ENCODE measurements at regions not wholly inside any gene's neighbourhood (a gene's known extent, or its start where the extent isn't known, plus 50 kb on each side); places are given as distances from the start of the nearest gene placed in this dataset.
"Not testable (repeated sequence)": the region's sequence is repeated elsewhere in the genome, so short reads cannot be mapped to it uniquely, and the experiment has no call there.

DNA sequence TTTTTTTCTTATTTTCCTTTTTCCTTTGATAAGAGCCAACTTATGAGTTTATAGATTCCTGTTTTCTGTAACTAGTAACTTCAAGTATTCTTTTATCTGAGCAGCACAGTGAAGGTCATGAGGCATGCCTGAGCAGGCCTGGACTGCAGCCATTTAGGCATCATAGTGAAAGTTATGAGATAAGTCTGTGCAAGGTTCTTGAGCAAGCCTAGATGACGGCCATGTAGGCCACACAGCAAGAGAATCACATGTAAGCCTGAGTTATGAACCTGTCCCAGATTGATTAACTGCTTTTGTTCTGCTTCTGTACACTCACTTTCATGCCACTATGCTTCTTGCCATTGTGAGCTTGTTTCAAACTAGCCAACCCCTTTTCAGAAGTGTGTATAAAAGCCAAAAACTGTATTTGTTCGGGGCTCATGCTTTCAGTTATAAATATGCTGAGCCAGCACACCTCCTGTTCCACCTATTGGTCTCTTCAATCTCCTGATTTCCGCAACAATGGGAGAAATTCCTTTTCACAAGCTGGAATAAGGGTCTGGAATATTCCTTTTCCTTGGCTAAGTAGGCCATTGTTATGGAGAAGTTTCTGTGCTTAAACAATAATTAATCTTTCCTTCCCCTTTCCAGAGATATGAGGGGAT, 745.7 kb downstream of the FAM181B start:
- no peak for DNase-seq (ENCODE audit: low read depth in 3 of 3)

DNA sequence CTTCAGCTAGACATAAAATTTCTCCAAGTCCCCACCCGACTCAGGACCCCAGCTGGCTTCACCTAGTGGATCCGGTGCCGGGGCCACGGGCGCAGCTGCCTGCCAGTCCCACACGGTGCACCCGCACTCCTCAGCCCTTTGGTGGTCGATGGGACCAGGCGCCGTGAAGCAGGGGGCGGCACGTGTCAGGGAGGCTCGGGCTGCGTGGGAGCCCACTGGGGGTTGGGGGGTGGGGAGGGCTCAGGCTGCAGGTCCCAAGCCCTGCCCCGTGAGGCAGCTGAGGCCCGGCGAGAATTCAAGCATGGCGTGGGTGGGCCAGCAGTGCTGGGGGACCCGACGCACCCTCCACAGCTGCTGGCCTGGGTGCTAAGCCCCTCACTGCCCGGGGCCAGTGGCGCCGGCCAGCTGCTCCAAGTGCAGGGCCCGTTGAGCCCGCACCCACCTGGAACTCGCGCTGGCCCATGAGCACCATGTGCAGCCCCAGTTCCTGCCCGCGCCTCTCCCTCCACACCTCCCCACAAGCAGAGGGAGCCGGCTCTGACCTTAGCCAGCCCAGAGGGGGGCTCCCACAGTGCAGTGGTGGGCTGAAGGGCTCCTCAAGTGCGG, 747.0 kb downstream of the FAM181B start:
- DNase-seq (ENCODE audit: low read depth in 3 of 3): no peak

DNA sequence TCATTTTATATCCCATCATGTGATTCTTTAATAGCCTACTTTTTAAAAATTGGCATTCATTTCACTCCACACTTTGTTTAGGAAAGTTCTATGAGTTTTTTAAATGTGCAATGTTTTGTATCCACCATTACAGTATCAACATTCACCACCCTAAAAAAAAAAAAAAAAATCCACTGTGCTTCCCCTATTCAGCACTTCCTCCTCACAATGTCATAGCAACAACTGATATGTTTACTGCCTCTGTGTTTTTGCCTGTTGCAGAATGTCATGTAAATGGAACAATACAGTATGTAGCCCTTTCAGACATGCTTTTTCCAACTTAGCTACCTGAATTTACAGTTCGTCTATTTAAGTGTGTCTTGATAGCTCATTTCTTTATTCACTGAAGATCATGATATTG, 754.2 kb downstream of the FAM181B start:
- DNase-seq (ENCODE audit: low read depth in 3 of 3): no peak

DNA sequence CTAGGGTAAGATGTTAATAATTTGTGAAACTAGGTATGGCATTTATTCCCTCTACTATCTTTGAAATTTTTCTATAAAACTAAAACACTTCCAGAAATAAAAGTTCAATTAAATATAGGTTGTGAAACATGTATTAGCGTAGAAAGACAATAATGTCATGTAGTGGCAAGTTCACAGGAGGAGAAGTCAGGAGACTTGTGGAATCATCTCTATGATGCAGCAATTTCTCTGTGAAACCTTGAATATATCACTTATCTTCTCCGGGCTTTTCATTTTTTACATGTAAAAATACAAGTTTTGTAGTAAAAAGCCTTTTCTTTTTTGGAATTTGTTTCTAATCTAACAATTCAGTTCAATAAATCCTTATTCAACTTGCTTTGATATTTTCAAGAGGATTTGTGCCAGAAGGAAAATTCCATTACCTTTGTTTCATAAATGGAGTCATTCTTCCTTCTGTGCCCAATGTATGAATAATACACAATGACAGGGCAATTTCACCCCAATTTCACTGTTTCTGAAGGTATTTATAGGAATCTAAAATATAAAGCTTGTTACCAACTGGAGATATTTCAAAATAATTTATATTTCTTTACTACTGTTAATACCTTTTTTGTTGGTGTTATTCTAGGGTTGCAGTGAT, 758.3 kb downstream of the FAM181B start:
- DNase-seq (ENCODE audit: low read depth in 3 of 3): no peak

DNA sequence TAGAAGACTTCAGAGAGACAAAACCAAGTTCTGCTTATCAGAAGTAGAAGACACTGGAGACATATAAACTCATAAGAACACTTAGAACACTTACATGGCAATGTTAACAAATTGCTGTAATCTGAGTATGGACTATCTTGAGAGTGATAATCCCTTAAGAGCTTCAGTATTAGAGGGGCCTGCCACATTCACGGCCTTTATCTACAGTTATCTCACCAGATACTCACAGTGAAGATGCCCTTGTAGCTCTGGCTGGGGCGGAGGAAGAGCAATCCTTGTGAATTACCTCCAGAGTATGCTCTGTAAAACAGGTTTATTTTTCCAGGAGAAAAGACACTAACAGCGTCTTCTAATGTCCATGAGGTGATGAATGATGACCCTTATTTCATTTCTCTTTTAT, 762.8 kb downstream of the FAM181B start:
- DNase-seq (ENCODE audit: low read depth in 3 of 3): no peak

DNA sequence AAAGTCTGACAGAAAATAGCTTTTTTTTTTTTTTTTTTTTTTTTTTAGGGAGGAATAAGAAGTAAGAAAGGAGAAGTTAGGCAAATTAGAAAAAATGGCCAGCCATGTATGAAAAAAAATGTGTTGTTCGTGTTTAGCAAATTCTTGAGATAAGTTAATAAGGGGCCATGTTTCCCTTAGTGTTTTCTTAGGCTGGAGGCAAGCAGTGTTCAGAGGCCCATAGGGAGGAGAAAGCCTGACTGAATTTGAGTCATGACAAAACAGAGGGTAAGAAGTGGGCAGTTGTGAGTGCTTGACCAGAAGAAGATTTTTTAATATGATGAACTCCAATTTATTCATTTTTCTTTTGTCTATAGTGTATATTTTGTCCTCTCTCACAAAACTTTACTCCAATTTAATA, 766.4 kb downstream of the FAM181B start:
- DNase-seq (ENCODE audit: low read depth in 3 of 3): no peak

DNA sequence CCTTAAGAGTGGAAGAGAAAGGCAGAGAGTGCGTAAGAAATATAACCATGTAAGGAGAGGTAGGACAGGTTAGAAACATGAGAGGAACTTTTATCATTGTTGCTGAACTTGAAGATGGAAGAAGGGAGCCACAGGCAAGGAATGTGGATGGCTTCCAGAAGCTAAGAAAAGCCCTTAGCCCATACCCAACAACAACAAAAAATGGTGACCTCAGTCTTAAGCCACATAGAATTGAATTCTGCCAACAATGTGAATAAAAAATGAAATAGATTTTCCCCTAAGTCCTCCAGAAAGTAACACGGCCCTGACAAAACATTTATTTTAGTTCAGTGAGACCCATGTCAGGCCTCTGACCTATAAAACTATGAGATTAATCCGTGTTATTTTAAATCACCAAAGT, 767.3 kb downstream of the FAM181B start:
- no peak for DNase-seq (ENCODE audit: low read depth in 3 of 3)

DNA sequence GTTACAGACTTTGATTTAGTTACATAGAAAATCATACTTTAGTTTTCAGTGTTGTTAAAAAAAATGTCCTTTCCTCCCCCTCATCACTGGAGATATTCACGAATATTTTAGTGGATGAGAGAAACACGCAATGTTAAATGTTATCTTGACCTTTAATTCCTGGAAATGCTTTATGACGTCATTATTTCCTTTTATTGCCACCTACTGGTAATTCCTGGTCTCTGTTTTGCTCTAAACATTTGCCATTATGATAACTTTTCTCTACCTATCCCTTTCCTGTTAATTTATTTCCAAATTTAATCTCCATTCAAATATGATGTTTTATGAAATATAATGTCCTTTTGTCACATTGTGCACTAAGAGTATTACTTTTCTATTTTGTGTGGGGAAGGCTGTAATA, 770.6 kb downstream of the FAM181B start:
- no peak for DNase-seq (ENCODE audit: low read depth in 3 of 3)

DNA sequence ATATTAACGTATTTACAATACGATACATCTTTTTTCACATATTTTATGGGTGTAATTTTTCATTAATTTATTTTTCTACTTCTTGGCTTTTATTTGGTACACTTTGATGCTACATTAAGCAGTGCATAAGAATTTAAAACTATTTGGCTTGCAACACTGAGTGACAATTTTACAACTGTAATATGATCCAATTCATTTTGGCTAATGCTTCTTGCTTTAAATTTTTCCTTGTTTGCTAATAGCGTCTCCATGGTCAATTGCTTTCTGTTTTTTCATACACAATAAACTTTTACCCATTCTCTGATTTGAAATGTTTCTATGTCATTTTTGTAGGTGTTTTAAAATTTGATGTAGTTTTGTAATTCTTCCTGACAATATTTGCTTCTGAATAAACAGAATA, 773.2 kb downstream of the FAM181B start:
- no peak for DNase-seq (ENCODE audit: low read depth in 3 of 3)

DNA sequence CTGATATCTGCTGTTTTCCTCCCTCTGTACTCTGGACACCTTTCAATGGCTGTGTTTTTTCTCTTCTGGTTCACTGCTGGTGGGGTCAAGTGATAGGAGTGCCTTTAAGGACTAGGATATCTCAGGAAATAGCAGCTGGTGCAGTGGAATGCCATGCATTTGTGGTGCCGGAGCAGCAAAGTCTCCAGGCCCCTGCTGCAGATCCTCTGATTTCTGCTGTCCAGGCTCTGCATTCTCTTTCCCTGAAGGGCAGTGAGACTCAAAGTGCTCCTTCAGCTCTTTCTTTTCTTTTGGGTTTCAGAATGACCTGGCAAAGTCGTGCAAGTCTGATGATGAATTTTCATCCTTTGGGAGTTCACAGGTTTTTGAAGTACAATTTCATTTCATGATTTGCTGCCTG, 774.3 kb downstream of the FAM181B start:
- DNase-seq (ENCODE audit: low read depth in 3 of 3): no peak

DNA sequence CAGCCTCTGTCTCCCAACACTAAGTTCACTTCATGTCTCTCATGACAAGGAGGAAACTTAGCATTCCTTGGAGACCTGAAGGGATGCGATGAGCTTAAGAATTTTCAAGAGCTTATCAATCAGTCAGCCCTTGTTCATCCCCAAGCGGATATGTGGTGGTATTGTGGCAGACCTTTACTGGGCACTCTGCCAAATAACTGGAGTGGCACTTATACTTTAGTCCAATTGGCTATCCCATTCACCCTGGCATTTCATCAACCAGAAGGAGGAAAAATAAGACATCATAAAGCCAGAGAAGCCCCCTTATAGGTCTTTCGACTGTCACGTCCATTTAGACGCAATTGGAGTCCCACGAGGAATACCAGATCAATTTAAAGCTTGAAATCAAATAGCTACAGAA, 779.4 kb downstream of the FAM181B start:
- not testable (repeated sequence) for DNase-seq (ENCODE audit: low read depth in 3 of 3)

DNA sequence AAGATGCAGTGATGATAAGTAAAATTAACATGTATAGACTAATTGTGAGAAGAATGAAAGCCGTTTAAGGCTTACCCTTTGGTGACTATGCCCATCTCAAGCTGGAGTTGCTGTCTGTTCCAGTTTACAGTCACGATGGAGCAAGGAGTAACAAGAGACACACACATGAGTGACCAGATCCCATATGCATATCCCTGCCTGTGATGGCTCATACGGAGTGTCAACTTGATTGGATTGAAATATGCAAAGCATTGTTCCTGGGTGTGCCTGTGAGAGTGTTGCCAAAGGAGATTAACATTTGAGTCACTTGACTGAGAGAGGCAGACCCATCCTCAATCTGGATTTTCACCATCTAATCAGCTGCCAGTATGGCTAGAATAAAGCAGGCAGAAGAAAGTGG, 786.8 kb downstream of the FAM181B start:
- DNase-seq (ENCODE audit: low read depth in 3 of 3): no peak

DNA sequence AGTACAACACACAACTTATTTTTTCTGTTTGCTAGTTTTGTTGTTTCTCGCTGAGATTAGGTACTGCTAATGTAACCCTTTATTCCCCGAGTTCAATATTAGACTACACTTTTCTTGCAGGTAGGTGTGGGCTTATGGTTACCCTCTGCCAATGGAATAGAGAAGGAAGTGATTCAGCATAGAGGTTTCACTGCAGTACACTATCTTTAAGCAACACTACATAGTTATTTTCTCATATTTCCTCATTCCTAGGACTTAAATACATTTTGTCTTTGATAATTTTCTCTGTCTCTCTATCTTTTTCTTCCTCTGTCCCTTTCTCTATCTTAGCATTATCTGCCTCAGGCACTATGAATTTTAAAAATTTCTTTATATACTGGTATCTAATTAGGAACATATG, 791.0 kb downstream of the FAM181B start:
- DNase-seq (ENCODE audit: low read depth in 3 of 3): no peak

DNA sequence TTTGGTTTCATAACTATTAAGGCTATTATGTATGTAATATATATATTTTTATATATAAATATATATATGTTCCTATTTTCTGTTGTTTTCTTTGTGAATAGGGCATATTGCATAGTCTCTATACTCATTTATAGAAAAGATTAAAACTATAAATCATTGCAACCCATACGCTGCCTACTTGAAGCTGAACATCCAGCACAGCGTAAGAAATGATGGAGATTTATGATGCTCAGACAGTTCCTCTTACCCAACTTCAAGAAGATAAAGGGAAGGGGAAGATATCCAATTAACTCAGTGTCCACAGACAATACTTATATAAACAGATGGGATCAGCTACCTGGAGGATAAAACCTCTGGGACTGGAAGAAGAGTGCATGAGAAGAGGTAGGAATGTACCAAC, 791.7 kb downstream of the FAM181B start:
- DNase-seq (ENCODE audit: low read depth in 3 of 3): no peak

DNA sequence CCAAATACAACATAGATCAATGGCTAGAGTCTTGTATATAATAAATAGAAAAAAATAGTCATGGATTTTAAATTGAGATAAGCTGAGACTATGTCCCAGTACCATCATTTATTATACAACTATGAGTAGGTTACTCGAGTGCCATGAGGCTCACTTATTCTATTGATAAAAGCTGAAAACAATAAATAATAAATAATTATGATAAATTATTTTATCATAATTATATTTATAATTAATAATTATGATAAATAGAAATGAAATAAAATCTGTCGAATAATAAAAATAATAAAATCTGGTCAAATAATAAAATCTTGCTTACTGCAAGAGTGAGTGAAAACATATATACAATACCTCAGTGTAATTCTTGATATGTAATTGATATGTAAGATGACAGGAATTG, 801.4 kb downstream of the FAM181B start:
- DNase-seq (ENCODE audit: low read depth in 3 of 3): no peak

DNA sequence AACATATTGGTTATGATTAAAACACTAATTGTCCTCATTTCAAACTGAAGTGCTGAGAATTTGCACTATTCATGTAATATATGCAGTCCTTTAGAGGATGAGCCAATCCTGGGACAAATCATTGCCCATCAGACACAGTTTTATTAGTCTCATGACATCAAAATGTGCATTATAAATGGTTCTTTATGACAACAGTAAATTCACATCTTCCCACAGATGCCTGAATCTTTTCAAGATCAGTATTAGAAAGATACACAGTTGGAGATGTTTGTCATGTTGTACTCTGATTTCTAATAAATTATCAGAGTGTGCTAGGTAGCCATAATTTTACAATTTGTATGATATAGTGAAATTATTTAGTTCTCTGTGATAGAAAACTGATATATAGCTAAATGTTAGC, 813.5 kb downstream of the FAM181B start:
- DNase-seq (ENCODE audit: low read depth in 3 of 3): no peak

DNA sequence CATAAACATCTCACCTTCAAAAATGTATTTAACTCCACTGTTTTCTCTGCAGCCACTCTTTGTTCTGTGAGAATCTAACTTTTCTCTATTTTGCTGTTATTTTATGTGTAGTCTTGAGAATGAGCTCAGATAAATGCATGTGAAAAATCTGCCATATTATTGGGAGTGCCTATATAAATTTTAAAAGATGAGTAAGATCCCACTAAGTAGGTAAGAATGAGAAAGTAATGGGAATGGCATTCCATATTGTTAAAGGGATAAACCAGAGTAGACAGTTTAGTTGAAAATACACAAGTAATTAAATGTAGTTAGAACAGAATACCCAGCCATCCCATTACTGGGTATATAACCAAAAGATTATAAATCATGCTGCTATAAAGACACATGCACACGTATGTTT, 817.2 kb downstream of the FAM181B start:
- no peak for DNase-seq (ENCODE audit: low read depth in 3 of 3)

DNA sequence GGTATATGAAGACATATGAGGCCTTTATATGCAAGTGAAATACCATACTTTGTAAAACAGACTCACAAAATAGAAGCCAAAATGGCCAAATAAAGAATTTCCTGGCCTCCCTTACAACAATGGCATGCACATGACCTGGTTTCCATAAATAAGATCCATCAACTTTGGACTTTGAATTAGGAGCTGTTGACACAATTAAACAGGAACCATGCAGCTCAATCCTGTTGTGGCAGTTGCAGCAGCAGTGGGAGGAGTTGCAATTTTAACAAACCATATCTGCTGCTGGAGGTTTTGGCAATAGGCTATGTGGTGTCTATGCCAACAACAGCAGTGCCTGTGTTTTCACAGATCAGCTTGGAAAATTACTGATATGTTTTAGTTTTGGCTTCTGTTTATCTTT, 818.6 kb downstream of the FAM181B start:
- no peak for DNase-seq (ENCODE audit: low read depth in 3 of 3)

DNA sequence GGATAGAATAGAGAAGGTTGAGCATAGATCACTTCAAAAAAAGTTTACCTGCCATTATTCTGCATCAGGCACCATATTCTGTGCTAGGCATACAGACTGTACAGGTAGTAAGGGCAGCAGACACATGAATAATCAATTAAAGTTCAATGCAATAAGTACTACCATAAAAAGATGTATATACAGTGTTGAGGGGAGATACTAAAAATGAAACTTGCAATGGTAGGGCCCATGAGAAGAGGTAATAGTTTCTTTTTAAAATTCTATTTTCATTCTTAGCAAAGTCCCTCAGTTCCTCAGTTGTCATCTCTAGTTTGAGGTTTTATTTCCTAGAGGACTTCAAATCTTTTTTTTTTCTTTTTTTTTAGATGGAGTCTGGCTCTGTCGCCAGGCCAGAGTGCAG, 819.9 kb downstream of the FAM181B start:
- no peak for DNase-seq (ENCODE audit: low read depth in 3 of 3)

DNA sequence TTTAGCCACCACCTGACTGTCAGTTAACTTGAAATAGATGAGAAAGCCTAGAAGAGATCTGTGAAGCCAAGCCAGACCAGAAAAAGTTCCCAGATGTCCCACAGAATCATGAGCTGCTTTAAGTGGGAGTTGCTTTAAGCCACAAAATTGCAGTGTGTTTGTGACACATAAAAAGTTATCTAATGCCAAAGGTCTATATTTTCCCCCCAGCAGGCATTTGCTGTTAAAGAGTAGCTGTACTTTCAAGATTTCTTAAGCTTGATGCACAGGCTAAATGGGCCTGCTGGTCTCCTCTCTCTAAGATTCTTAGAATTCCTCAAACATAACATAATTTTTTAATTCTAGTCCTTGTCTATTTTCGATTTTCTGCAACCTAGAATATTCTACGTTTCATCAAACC, 825.7 kb downstream of the FAM181B start:
- no peak for DNase-seq (ENCODE audit: low read depth in 3 of 3)

DNA sequence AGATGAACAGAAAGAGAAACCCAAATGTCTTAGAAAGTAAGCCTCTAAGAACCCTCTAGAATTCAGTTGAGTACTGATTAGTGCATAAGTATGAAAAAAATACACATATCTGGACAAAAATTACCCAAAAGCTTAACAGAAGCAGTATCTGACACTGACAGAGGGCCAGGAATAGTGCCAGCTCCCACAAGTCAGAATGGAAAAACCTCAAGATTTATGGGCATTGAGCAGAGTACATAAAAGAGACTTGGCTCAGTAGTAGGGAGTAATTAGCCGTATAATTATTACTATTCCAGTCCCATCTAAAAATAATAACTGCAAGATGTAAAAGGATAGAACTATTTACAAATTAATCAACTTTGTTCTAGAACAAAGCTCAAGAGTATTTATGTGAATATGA, 834.5 kb downstream of the FAM181B start:
- DNase-seq (ENCODE audit: low read depth in 3 of 3): no peak

DNA sequence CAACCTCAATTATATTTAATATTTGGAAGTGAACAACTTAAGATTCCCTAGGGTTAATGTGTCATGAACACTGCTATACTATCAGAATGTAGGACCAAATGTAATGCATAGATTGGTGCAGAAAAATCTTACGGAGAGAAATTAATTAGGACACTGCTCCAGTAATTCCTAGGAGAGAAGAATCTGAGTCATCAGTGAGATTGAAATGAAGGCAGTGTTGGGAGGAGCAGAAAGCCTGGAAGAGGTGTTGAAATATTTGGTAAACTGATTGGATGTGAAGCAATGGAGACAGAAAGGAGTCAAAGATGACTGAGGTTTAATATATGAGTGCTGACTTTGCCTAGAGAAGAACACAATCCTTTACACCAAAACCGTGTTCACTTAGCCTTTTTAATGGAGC, 836.0 kb downstream of the FAM181B start:
- DNase-seq (ENCODE audit: low read depth in 3 of 3): no peak

DNA sequence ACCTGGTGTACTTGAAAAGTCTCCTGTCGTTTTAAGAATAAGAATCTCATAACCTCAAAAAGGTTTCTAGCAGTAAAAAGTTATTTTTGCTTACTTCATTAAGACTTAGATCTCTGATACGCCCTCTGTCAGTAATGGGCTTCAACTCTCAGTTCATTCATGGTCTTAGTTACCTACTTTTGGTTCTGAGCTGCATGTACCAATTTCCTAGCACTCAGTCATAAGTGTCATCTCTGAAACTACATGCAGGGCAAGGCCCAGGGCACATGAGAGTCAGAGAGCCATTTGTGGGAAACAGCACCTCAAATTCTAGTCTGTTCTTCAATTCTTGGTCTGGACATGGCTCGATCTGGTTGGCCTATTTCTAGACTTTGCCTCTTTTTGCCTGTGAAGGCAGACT, 838.4 kb downstream of the FAM181B start:
- DNase-seq (ENCODE audit: low read depth in 3 of 3): no peak

Measured in stimulated activated CD4-positive, alpha-beta T cell treated with anti-CD3 and anti-CD28 coated beads, TNF-alpha, amount 100 ng/mL, for 24 hours (primary cell).